SKM-1 treated with dmso at 0.1 percent for 144 hours (cell line): ENCODE measurements at regions not wholly inside any gene's neighbourhood (a gene's known extent, or its start where the extent isn't known, plus 50 kb on each side); places are given as distances from the start of the nearest gene placed in this dataset.
"Not testable (repeated sequence)": the region's sequence is repeated elsewhere in the genome, so short reads cannot be mapped to it uniquely, and the experiment has no call there.

Experiments used
- DNase-seq: peaks from one replicate; lab custom pipeline; 2025; ENCODE audit not compliant: unreplicated experiment; lab: John Stamatoyannopoulos, UW

GRCh38 chr14:21874946-21875345, 201.3 kb upstream of the OR4E1 start:
- no peak for DNase-seq

- no peak for DNase-seq
Observed at GRCh38 chr14:21874167-21874566, 200.5 kb upstream of the OR4E1 start.

- DNase-seq, result peak; percentile 8
Observed at GRCh38 chr14:21868442-21869046, 194.9 kb upstream of the OR4E1 start.

GRCh38 chr14:21867541-21867940, 193.9 kb upstream of the OR4E1 start:
- DNase-seq, result no peak

DNA sequence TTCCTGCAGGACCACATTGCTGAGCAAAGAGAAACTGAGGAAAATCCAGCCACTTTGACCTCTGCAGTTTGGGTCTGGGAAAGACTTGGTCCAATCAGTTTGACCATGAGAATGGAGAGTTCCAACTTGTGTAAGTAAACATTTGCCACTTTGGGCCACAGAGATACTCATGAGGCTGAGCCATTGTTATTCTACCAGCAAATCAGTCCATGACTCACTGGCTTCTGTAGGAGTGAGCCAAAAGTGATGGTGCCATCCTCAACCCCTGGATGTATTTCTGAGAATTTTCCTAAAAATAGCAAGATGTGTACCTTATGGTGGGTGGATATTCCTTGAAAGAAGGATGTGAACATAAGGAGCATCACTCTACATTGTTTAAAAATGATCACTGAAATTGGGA, 192.9 kb upstream of the OR4E1 start:
- no peak for DNase-seq

GRCh38 chr14:21863289-21863688, 189.7 kb upstream of the OR4E1 start:
- no peak for DNase-seq

- no peak for DNase-seq
Observed at GRCh38 chr14:21861153-21861552, 187.5 kb upstream of the OR4E1 start.

- DNase-seq, result no peak
Observed at GRCh38 chr14:21860172-21860571, 186.6 kb upstream of the OR4E1 start.

- DNase-seq, result no peak
Observed at GRCh38 chr14:21852775-21853174, 179.2 kb upstream of the OR4E1 start.

DNA sequence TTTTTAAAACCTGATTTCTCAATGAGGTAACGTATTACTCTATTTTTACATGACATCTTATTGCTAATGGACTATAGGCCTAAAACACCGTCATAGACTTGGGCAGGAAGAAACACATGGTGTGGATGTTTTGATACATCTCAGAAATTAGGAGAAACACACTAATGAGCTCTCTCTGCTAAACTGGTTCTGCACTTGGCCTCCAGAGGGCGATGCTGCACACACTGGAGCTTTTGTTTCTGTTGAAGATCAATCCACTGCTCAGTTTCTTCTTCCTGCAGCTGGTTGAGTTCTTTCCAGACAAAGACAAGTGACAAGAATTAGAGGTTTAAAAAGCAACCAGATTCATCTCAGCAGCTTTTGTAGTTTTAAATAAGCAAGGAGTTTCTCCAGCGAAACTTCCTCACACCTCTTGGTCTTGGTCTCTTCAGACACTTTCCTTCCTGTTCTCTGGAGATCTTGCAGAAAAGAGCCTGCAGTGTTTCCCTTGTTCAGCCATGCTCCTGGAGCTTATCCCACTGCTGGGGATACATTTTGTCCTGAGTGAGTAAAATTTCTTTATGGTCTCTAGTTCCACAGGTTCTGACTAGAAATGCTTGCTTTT, 178.5 kb upstream of the OR4E1 start:
- DNase-seq, result no peak

- not testable (repeated sequence) for DNase-seq
Observed at GRCh38 chr14:21846902-21847301, 173.3 kb upstream of the OR4E1 start.

DNA sequence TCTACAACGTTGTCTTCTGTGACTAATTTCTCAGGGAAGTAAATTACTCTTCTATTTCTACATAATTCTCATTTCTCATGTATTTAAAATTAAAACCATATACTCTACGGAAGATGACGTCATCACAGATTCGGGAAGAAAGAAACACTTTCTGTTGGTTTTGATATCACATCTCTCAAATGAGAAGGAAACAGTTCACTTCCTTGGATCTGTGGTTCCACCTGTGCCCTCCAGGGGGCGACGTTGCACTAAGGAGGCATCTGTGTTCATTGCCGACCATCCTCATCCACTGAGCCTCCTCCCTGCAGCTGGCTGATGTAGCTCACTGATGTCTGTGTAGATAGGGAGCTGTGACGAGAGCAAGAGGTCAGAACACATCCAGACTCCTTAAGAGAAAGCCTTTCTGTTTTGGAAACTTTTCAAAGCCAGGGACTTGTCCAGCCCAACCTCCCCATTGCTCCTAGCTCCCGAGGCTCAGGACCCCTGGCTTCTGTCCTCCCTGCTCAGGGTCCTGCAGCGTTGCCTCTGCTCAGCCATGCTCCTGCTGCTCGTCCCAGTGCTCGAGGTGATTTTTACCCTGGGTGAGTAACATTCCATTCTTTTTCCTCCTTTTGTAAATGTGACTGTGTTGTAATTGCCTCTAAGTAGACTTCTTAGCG, 172.7 kb upstream of the OR4E1 start:
- DNase-seq, result no peak

- DNase-seq, result no peak
Observed at GRCh38 chr14:21840765-21841164, 167.1 kb upstream of the OR4E1 start.

- DNase-seq, result no peak
Observed at GRCh38 chr14:21833836-21834235, 160.2 kb upstream of the OR4E1 start.

- DNase-seq, result no peak
Observed at GRCh38 chr14:21825845-21826244, 152.2 kb upstream of the OR4E1 start.

- peak; percentile 25 for DNase-seq
Observed at GRCh38 chr14:21825149-21825743, 151.6 kb upstream of the OR4E1 start.

- DNase-seq, result no peak
Observed at GRCh38 chr14:21822109-21822508, 148.5 kb upstream of the OR4E1 start.

DNA sequence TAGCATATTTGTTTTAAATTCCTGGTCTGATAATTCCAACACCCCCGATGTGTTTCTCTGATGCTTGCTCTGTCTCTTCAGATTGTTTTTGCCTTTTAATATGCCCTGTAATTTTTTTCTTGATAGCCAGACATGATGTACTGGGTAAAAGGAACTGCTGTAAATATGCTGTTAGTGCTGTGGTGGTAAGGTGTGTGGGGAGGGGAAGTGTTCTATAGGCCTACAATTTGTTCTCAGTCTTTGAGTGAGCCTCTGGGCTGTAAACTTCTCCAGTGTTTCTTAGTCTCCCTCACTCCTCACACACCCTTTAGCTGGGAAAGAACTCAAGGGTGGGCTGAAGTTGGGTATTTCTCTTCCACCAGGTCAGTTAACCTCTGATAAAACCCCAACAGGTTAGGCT, 147.0 kb upstream of the OR4E1 start:
- no peak for DNase-seq

GRCh38 chr14:21819891-21820290, 146.3 kb upstream of the OR4E1 start:
- DNase-seq, result not testable (repeated sequence)

DNA sequence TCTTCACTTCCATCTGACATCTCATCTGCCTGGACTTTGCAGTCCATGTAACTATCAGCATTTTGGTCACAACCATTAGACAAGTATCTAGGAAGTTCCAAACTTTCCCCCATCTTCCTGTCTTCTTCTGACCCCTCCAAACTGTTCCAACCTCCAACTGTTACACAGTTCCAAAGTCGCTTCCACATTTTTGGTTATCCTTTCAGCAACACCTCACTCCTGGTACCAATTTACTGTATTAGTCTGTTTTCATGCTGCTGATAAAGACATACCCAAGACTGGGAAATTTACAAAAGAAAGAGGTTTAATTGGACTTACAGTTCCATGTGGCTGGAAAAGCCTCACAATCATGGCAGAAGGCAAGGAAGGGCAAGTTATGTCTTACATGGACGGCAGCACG, 143.4 kb upstream of the OR4E1 start:
- not testable (repeated sequence) for DNase-seq

DNA sequence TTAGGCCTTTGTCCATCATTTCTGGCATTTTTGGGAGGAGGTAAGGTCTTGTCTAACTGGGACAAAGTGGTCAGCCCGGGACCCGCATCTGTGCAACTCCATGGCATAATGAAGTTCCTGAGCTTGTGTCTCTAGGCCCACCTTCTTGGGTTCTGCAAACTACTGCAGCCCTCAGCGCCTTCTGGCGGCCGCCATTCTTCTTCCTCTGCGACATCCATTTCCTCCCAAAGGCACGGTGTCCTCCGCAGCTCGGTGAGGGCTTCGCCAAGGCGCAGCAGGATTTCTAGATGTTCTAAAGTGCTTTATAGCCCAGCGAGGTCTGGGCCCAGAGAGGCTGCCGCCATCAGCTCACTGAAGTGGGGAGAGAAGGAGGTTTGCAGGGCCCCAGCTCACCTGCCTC, 134.4 kb upstream of the OR4E1 start:
- DNase-seq, result no peak

DNA sequence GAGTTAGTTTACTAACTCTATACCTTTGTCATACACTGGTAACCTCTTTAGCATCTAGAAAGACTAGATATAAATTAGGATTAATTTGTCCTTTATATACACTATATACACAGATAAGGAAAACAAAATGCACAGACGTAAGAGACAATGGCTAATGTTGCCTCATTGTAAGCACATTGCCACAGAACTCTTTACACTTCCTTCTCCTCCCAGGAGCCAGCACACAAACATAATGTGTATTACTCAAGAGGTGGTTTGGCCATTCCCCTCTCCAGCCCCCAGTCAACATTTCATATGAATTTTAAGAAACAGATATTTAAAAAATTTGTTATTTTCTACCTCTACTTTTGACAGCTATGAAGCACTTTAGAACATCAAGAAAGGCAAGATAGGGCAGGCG, 131.4 kb upstream of the OR4E1 start:
- DNase-seq, result peak; percentile 7
